ENCODE measurements at regions not wholly inside any gene's neighbourhood (a gene's known extent, or its start where the extent isn't known, plus 50 kb on each side); places are given as distances from the start of the nearest gene placed in this dataset.

GRCh38 chr13:47306991-47307390 lies 410.1 kb upstream of the HTR2A start:
- Histone ChIP-seq H3K27me3 (ENCODE audit: control insufficient read depth in 1 of 2, insufficient read depth in 2 of 2, low read length in 2 of 2) (no peaks in the 10 kb centered on the region), H3K9me3 (ENCODE audit: low read length) (no peaks in the 10 kb centered on the region; the same call in 1 of the 2 replicates), H3K4me1 (ENCODE audit: insufficient read depth, low read length) (no peaks in the 10 kb centered on the region), H3K27ac (ENCODE audit: extremely low read length, insufficient read depth, low read length) (no peak overlapping the region), H2AFZ (ENCODE audit: low read length) (no peak overlapping the region), H3K4me3 (replicated peaks in 1 of 3; ENCODE audit: insufficient read depth in 1 of 3, low read depth in 2 of 3, low read length in 3 of 3) (no peak overlapping the region), H3K9ac (ENCODE audit: insufficient read depth, low read depth, low read length) (no peak overlapping the region), H3K79me2 (ENCODE audit: insufficient read depth, low read length) (no peaks in the 10 kb centered on the region), H3K4me2 (ENCODE audit: low read depth, low read length) (no peak overlapping the region), H4K20me1 (ENCODE audit: insufficient read depth, low read length) (no peaks in the 10 kb centered on the region), H3K36me3 (replicated peaks in 1 of 2; ENCODE audit: control insufficient read depth in 1 of 2, insufficient read depth in 2 of 2, low read length in 2 of 2) (no peaks in the 10 kb centered on the region)
- BruUV-seq (replicated peaks), result no TSS peak
- FAIRE-seq (no peak), DNase-seq (ENCODE audit: low spot score) (no peak), ATAC-seq (no peak)
- in situ Hi-C loops (cut with HindIII; ENCODE audit: extremely low pct_ligation_motif_present, low pct_unique_long_range_greater_than_20kb) (no loop called here), intact Hi-C loops (cut with micrococcal nuclease; ENCODE audit: unreplicated experiment) (no loop called here)
- ChIA-PET POLR2A (no interaction called here), CTCF (ENCODE audit: low intra/inter-chr PET ratio, low total read pairs) (no interaction called here)
- no peak for TF ChIP-seq ETV5 (CRISPR knock-in tag; IDR thresholded peaks at IDR 0.05; ENCODE audit: borderline replicate concordance)
- TF ChIP-seq SAFB2 (CRISPR knock-in tag; IDR thresholded peaks at IDR 0.05; ENCODE audit: borderline replicate concordance, low read depth), result no peak
- no peak for TF ChIP-seq PRMT3 (CRISPR knock-in tag; IDR thresholded peaks at IDR 0.05; ENCODE audit: borderline replicate concordance, low read depth)
- TF ChIP-seq TCF7 (IDR thresholded peaks at IDR 0.05; ENCODE audit: low read depth), result no peak
- no peak for TF ChIP-seq ESRRA (CRISPR knock-in tag; IDR thresholded peaks at IDR 0.05; ENCODE audit: low read depth)
- TF ChIP-seq ZNF672 (CRISPR knock-in tag; IDR thresholded peaks at IDR 0.05), result no peak
- TF ChIP-seq CBFB (CRISPR knock-in tag; IDR thresholded peaks at IDR 0.05), result no peak
- TF ChIP-seq HOXA5 (CRISPR knock-in tag; IDR thresholded peaks at IDR 0.05), result no peak
- TF ChIP-seq ZNF780A (CRISPR knock-in tag; IDR thresholded peaks at IDR 0.05), result no peak
- TF ChIP-seq SPEN (CRISPR knock-in tag; IDR thresholded peaks at IDR 0.05; ENCODE audit: low read depth), result no peak
- no peak for TF ChIP-seq KMT2A (CRISPR knock-in tag; IDR thresholded peaks at IDR 0.05)
- TF ChIP-seq, protein P1, sequence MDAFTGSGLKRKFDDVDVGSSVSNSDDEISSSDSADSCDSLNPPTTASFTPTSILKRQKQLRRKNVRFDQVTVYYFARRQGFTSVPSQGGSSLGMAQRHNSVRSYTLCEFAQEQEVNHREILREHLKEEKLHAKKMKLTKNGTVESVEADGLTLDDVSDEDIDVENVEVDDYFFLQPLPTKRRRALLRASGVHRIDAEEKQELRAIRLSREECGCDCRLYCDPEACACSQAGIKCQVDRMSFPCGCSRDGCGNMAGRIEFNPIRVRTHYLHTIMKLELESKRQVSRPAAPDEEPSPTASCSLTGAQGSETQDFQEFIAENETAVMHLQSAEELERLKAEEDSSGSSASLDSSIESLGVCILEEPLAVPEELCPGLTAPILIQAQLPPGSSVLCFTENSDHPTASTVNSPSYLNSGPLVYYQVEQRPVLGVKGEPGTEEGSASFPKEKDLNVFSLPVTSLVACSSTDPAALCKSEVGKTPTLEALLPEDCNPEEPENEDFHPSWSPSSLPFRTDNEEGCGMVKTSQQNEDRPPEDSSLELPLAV (CRISPR knock-in tag; conservative IDR thresholded peaks at IDR 0.05; ENCODE audit: low read depth), result no peak
- no peak for TF ChIP-seq ZNF367 (CRISPR knock-in tag; IDR thresholded peaks at IDR 0.05; ENCODE audit: borderline replicate concordance)
- TF ChIP-seq ZNF446 (CRISPR knock-in tag; IDR thresholded peaks at IDR 0.05), result no peak
- TF ChIP-seq, protein P2, sequence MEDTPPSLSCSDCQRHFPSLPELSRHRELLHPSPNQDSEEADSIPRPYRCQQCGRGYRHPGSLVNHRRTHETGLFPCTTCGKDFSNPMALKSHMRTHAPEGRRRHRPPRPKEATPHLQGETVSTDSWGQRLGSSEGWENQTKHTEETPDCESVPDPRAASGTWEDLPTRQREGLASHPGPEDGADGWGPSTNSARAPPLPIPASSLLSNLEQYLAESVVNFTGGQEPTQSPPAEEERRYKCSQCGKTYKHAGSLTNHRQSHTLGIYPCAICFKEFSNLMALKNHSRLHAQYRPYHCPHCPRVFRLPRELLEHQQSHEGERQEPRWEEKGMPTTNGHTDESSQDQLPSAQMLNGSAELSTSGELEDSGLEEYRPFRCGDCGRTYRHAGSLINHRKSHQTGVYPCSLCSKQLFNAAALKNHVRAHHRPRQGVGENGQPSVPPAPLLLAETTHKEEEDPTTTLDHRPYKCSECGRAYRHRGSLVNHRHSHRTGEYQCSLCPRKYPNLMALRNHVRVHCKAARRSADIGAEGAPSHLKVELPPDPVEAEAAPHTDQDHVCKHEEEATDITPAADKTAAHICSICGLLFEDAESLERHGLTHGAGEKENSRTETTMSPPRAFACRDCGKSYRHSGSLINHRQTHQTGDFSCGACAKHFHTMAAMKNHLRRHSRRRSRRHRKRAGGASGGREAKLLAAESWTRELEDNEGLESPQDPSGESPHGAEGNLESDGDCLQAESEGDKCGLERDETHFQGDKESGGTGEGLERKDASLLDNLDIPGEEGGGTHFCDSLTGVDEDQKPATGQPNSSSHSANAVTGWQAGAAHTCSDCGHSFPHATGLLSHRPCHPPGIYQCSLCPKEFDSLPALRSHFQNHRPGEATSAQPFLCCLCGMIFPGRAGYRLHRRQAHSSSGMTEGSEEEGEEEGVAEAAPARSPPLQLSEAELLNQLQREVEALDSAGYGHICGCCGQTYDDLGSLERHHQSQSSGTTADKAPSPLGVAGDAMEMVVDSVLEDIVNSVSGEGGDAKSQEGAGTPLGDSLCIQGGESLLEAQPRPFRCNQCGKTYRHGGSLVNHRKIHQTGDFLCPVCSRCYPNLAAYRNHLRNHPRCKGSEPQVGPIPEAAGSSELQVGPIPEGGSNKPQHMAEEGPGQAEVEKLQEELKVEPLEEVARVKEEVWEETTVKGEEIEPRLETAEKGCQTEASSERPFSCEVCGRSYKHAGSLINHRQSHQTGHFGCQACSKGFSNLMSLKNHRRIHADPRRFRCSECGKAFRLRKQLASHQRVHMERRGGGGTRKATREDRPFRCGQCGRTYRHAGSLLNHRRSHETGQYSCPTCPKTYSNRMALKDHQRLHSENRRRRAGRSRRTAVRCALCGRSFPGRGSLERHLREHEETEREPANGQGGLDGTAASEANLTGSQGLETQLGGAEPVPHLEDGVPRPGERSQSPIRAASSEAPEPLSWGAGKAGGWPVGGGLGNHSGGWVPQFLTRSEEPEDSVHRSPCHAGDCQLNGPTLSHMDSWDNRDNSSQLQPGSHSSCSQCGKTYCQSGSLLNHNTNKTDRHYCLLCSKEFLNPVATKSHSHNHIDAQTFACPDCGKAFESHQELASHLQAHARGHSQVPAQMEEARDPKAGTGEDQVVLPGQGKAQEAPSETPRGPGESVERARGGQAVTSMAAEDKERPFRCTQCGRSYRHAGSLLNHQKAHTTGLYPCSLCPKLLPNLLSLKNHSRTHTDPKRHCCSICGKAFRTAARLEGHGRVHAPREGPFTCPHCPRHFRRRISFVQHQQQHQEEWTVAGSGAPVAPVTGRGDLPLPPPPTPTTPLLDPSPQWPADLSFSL (CRISPR knock-in tag; IDR thresholded peaks at IDR 0.05), result no peak
- no peak for TF ChIP-seq PRPF4 (IDR thresholded peaks at IDR 0.05; ENCODE audit: low read depth, low read length, poor library complexity, severe bottlenecking)
- TF ChIP-seq ZBTB2 (CRISPR knock-in tag; IDR thresholded peaks at IDR 0.05; ENCODE audit: low read depth), result no peak

Data from HepG2 (cell line).